ENCODE measurements at regions not wholly inside any gene's neighbourhood (a gene's known extent, or its start where the extent isn't known, plus 50 kb on each side); places are given as distances from the start of the nearest gene placed in this dataset.
"Not testable (repeated sequence)": the region's sequence is repeated elsewhere in the genome, so short reads cannot be mapped to it uniquely, and the experiment has no call there.

DNA sequence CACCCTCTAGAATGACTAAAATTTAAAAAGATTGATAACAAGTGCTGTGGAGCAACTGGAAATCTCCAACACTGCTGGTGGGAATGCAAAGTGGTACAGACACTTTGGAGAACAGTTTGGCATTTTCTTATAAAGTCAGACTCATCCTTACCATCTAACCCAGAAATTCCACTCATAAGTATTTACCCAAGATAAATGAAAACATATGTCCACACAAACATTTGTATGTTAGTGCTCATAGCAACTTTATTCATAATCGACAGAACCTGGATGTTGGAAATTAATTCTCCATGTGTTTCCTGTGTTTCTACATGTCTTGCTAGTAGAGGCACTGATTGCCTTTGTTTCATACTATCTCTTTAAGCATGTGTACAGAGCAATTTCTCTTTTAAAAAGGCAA lies 282.4 kb downstream of the AHR start:
- Histone ChIP-seq H3K9me3 (ENCODE audit: low read length) (no peaks in the 10 kb centered on the region), H3K27ac (ENCODE audit: low read depth, low read length, poor library complexity, severe bottlenecking) (no peak overlapping the region), H3K79me2 (ENCODE audit: insufficient read depth, low read depth, low read length) (no peaks in the 10 kb centered on the region), H4K20me1 (ENCODE audit: insufficient read depth, low read length) (no peaks in the 10 kb centered on the region), H2AFZ (ENCODE audit: low read length) (no peak overlapping the region), H3K4me3 (ENCODE audit: low read depth, low read length, poor library complexity, severe bottlenecking) (no peak overlapping the region), H3K4me1 (ENCODE audit: insufficient read depth, low read length, poor library complexity, severe bottlenecking) (no peaks in the 10 kb centered on the region), H3K9me2 (ENCODE audit: insufficient read depth, low read length) (no peaks in the 10 kb centered on the region), H3K36me3 (ENCODE audit: insufficient read depth, low read length) (no peaks in the 10 kb centered on the region), H3K4me2 (ENCODE audit: low read length) (no peak overlapping the region)
- CTCF ChIA-PET (ENCODE audit: unreplicated experiment) = no interaction called here
- POLR2A ChIA-PET = no interaction called here
- BruUV-seq (replicated peaks) = no TSS peak
- DNase-seq (ENCODE audit: low spot score) = no peak
- TF ChIP-seq, protein P1, sequence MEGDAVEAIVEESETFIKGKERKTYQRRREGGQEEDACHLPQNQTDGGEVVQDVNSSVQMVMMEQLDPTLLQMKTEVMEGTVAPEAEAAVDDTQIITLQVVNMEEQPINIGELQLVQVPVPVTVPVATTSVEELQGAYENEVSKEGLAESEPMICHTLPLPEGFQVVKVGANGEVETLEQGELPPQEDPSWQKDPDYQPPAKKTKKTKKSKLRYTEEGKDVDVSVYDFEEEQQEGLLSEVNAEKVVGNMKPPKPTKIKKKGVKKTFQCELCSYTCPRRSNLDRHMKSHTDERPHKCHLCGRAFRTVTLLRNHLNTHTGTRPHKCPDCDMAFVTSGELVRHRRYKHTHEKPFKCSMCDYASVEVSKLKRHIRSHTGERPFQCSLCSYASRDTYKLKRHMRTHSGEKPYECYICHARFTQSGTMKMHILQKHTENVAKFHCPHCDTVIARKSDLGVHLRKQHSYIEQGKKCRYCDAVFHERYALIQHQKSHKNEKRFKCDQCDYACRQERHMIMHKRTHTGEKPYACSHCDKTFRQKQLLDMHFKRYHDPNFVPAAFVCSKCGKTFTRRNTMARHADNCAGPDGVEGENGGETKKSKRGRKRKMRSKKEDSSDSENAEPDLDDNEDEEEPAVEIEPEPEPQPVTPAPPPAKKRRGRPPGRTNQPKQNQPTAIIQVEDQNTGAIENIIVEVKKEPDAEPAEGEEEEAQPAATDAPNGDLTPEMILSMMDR (conservative IDR thresholded peaks at IDR 0.05; ENCODE audit: low read length) = no peak
- no peak for TF ChIP-seq EZH2phosphoT487 (IDR thresholded peaks at IDR 0.05; ENCODE audit: borderline replicate concordance, low read depth, low read length)
- intact Hi-C loops (cut with micrococcal nuclease; ENCODE audit: unreplicated experiment) = no loop called here

DNA sequence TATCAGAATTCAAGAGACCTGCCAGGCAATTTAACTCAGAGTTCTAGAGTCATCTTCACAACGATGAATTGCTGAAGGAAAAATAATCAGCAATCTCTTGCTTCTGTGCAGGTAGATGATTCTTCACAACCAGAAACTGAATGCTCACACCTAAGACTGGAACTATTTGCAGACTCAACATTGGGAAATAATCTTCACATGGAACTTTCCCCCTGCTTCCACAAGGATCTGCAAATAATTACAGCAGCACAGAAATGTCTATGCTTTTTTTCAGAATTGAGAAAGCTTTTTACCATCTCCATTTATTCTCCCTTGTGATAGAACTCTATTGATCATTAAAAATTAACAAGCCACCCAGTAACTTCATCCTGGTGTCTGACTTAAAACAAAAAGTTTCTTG lies 282.8 kb downstream of the AHR start:
- Histone ChIP-seq H2AFZ (ENCODE audit: low read length) (no peak overlapping the region), H3K27ac (ENCODE audit: low read depth, low read length, poor library complexity, severe bottlenecking) (no peak overlapping the region), H3K4me2 (ENCODE audit: low read length) (no peak overlapping the region), H3K9me2 (ENCODE audit: insufficient read depth, low read length) (no peaks in the 10 kb centered on the region), H3K9me3 (ENCODE audit: low read length) (no peaks in the 10 kb centered on the region), H4K20me1 (ENCODE audit: insufficient read depth, low read length) (no peaks in the 10 kb centered on the region), H3K36me3 (ENCODE audit: insufficient read depth, low read length) (no peaks in the 10 kb centered on the region), H3K4me3 (ENCODE audit: low read depth, low read length, poor library complexity, severe bottlenecking) (no peak overlapping the region), H3K4me1 (ENCODE audit: insufficient read depth, low read length, poor library complexity, severe bottlenecking) (no peaks in the 10 kb centered on the region), H3K79me2 (ENCODE audit: insufficient read depth, low read depth, low read length) (no peaks in the 10 kb centered on the region)
- ChIA-PET POLR2A (no interaction called here), CTCF (ENCODE audit: unreplicated experiment) (no interaction called here)
- TF ChIP-seq, protein P1 (conservative IDR thresholded peaks at IDR 0.05; ENCODE audit: low read length) = no peak
- TF ChIP-seq EZH2phosphoT487 (IDR thresholded peaks at IDR 0.05; ENCODE audit: borderline replicate concordance, low read depth, low read length) = no peak
- DNase-seq (ENCODE audit: low spot score) = no peak
- BruUV-seq (replicated peaks) = no TSS peak
- intact Hi-C loops (cut with micrococcal nuclease; ENCODE audit: unreplicated experiment) = no loop called here

DNA sequence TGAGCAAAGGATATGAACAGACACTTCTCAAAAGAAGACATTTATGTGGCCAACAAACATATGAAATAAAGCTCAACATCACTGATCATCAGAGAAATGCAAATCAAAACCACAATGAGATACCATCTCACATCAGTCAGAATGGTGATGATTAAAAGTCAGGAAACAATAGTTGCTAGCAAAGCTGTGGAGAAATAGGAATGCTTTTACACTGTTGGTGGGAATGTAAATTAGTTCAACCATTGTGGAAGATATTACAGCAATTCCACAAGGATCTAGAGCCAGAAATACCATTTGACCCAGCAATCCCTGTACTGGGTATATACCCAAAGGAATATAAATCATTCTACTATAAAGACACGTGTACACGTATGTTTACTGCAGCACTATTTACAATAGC lies 284.2 kb downstream of the AHR start:
- intact Hi-C loops (cut with micrococcal nuclease; ENCODE audit: unreplicated experiment); H3K36me3 ChIP-seq (ENCODE audit: insufficient read depth, low read length); H3K79me2 ChIP-seq (ENCODE audit: insufficient read depth, low read depth, low read length); H3K9me2 ChIP-seq (ENCODE audit: insufficient read depth, low read length); DNase-seq (ENCODE audit: low spot score); H3K9me3 ChIP-seq (ENCODE audit: low read length); H3K4me1 ChIP-seq (ENCODE audit: insufficient read depth, low read length, poor library complexity, severe bottlenecking); CTCF ChIA-PET (ENCODE audit: unreplicated experiment); H2AFZ ChIP-seq (ENCODE audit: low read length); H3K4me3 ChIP-seq (ENCODE audit: low read depth, low read length, poor library complexity, severe bottlenecking); BruUV-seq (replicated peaks); H3K4me2 ChIP-seq (ENCODE audit: low read length); H4K20me1 ChIP-seq (ENCODE audit: insufficient read depth, low read length); H3K27ac ChIP-seq (ENCODE audit: low read depth, low read length, poor library complexity, severe bottlenecking): not testable (repeated sequence)
- POLR2A ChIA-PET = interaction anchor here (0.6 kb wide), 1 partner anchor 119 kb away, joined by 3 read pairs; no protein-coding TSS in a partner anchor

All from OCI-LY7 (cell line).